AG04450 (cell line): ENCODE measurements at regions not wholly inside any gene's neighbourhood (a gene's known extent, or its start where the extent isn't known, plus 50 kb on each side); places are given as distances from the start of the nearest gene placed in this dataset.

Source experiments
- CTCF ChIA-PET: fragments of 300-600, 350-600 bp; formaldehyde crosslinking; extraction: SDS; loops from one replicate; lab custom pipeline; 2022; ENCODE audit warnings: antibody characterized with exemption, inconsistent platforms; lab: Charles Lee
- POLR2A ChIA-PET: fragments of 350-600 bp; formaldehyde crosslinking; extraction: SDS; loops from one replicate; lab custom pipeline; 2021; ENCODE audit warnings: antibody characterized with exemption, inconsistent platforms; lab: Yijun Ruan, JAX
- DNase-seq: peaks from one replicate; pipeline ENCODE4 v3.0.0-alpha.2; 2011; ENCODE audit warnings: low read depth, low spot score
- H3K27ac ChIP-seq: one replicate; pipeline ENCODE4 v1.5.1; 2012; ENCODE audit warnings: low read depth, low read length, control low read depth
- H3K27me3 ChIP-seq: one replicate; pipeline ENCODE4 v1.6.0; 2012; ENCODE audit warnings: low read length; ENCODE audit not compliant: control insufficient read depth, insufficient read depth
- H3K4me3 ChIP-seq: 2 replicates; pipeline ENCODE4 v1.5.1; 2011; ENCODE audit warnings: mild to moderate bottlenecking, low read depth, low read length, control low read depth
- H3K9me3 ChIP-seq: 2 replicates; pipeline ENCODE4 v1.5.1; 2012; ENCODE audit warnings: low read length; ENCODE audit not compliant: control insufficient read depth, insufficient read depth
- CTCF ChIP-seq: IDR thresholded peaks from 2 replicates; pipeline ENCODE4 v1.5.1; 2011; ENCODE audit warnings: low read depth, low read length, control low read depth, inconsistent platforms

DNA sequence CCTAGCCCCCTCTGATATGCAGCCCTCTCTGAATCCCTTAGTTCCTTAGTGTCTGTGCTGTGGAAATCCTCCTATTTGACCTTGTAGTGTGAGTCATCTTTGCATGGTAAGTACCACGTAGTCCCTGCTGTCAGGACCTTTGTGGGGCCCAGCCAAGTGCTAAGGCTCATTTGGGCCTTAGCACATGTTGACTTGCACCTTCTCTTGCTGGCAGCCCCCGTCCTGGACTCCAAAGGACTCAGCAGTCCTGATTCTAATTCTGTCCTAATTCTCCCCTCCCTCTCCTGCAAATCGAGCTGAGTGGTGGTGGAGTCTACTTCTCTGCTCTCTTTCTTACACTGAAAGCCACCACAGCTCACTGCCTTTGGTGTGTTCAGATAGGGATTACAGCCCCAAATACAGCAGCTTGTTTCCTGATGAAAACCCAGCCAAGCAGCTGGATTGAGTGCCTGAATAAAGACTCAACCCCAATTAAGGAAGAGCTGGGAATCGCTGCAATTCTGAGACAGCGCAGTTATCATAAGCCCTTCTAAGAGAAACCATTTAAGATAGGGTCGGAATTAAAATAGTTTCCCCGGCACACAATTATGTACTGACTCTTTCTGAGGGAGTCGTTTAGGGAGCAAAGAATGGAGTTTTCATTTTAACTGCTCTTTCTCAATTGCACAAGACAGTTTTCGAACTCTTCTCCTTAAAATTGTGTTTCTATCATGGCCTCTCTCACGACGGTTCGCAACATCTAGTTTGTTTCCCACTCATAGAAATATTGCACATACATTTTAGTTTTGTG, 215.6 kb upstream of the TNP1 start:
- no peak overlapping the region for H3K4me3 ChIP-seq
- ChIA-PET POLR2A (no interaction called here), CTCF (interaction anchor here (1.2 kb wide), 1 partner anchor 334 kb away, joined by 4 read pairs; no protein-coding TSS in a partner anchor)
- DNase-seq, result no peak
- H3K27ac ChIP-seq, result no peak overlapping the region
- no peaks in the 10 kb centered on the region for H3K9me3 ChIP-seq
- H3K27me3 ChIP-seq, result no peaks in the 10 kb centered on the region
- no peak for TF ChIP-seq CTCF

- Histone ChIP-seq H3K27ac (no peak overlapping the region), H3K27me3 (no peaks in the 10 kb centered on the region), H3K9me3 (no peaks in the 10 kb centered on the region), H3K4me3 (no peak overlapping the region)
- no peak for TF ChIP-seq CTCF
- ChIA-PET POLR2A (no interaction called here), CTCF (interaction anchor here (0.9 kb wide), 1 partner anchor 638 kb away, joined by 3 read pairs; no protein-coding TSS in a partner anchor)
- DNase-seq, result no peak
Measured at GRCh38 chr2:217074576-217075255, 214.9 kb upstream of the TNP1 start.

- Histone ChIP-seq H3K27me3 (no peaks in the 10 kb centered on the region), H3K9me3 (peaks cover 7% of the 10 kb centered on the region), H3K27ac (no peak overlapping the region), H3K4me3 (no peak overlapping the region)
- no peak for DNase-seq
- no peak for TF ChIP-seq CTCF
- ChIA-PET POLR2A (interaction anchor here (0.7 to 1.3 kb wide), 2 partner anchors 34 to 293 kb away, joined by 4 to 7 read pairs; no protein-coding TSS in a partner anchor), CTCF (no interaction called here)
Measured at GRCh38 chr2:217071416-217071815, 211.6 kb upstream of the TNP1 start.

- H3K27me3 ChIP-seq, result no peaks in the 10 kb centered on the region
- H3K4me3 ChIP-seq, result no peak overlapping the region
- POLR2A ChIA-PET, result no interaction called here
- CTCF ChIA-PET, result interaction anchor here (1.1 kb wide), 1 partner anchor 388 kb away, joined by 3 read pairs; no protein-coding TSS in a partner anchor
- H3K27ac ChIP-seq, result no peak overlapping the region
- TF ChIP-seq CTCF, result no peak
- H3K9me3 ChIP-seq, result peaks cover 10% of the 10 kb centered on the region
- no peak for DNase-seq
Measured at GRCh38 chr2:217070611-217071010, 210.7 kb upstream of the TNP1 start.

DNA sequence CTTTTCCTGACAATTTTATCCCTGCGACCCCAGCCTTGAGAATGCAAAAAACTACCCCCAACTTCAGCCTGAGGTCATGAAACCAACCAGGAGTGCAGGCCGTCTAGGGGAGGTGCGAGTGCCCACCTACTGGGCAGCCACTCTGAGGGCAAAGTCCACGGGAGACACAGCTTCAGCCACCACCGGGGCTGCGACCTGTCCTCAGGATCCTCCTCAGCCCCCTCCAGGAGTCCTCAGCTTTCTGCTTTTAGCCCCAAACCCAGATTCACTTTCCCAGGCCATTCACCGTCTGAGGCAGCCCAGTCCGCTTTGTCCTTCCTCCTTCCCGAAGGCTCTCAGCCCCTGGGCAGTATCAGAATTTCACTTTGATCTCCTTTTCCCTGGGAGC, 210.2 kb upstream of the TNP1 start:
- CTCF ChIA-PET, result interaction anchor here (1.1 kb wide), 1 partner anchor 388 kb away, joined by 3 read pairs; no protein-coding TSS in a partner anchor
- no peak for TF ChIP-seq CTCF
- DNase-seq, result no peak
- H3K9me3 ChIP-seq, result peaks cover 14% of the 10 kb centered on the region
- H3K27me3 ChIP-seq, result no peaks in the 10 kb centered on the region
- no peak overlapping the region for H3K4me3 ChIP-seq
- no peak overlapping the region for H3K27ac ChIP-seq
- POLR2A ChIA-PET, result no interaction called here
